SK-N-MC (cell line): ENCODE measurements at regions not wholly inside any gene's neighbourhood (a gene's known extent, or its start where the extent isn't known, plus 50 kb on each side); places are given as distances from the start of the nearest gene placed in this dataset.

Experiments used
- DNase-seq: peaks from one replicate; pipeline ENCODE4 v3.0.0-alpha.2; 2011; ENCODE audit warnings: low read depth, low spot score
- H3K27ac ChIP-seq: fragments of 200-600 bp; sonication (generic); 2 replicates; pipeline ENCODE4 v1.5.1; 2016; ENCODE audit warnings: mixed run types
- H3K36me3 ChIP-seq: fragments of 200-600 bp; sonication (generic); 2 replicates; pipeline ENCODE4 v1.6.1; 2017; ENCODE audit warnings: antibody characterized with exemption, low read length, mixed read lengths; ENCODE audit not compliant: insufficient read depth
- H3K4me3 ChIP-seq: fragments of 200-600 bp; sonication (generic); 2 replicates; pipeline ENCODE4 v1.5.1; 2016
- H3K9ac ChIP-seq: fragments of 200-600 bp; sonication (generic); 2 replicates; pipeline ENCODE4 v1.8.0; 2017; ENCODE audit warnings: mixed run types, mixed read lengths; ENCODE audit not compliant: insufficient read length
- H3K9me3 ChIP-seq: fragments of 200-600 bp; sonication (generic); 2 replicates; pipeline ENCODE4 v1.6.1; 2017; ENCODE audit warnings: low read depth, mild to moderate bottlenecking, antibody characterized with exemption, low read length, moderate library complexity, mixed read lengths
- EZH2 ChIP-seq: fragments of 200-600 bp; sonication (generic); IDR thresholded peaks from one replicate; pipeline ENCODE4 v1.6.1; 2017; ENCODE audit warnings: antibody characterized with exemption
- FOXP2 ChIP-seq: optimal IDR thresholded peaks from 2 replicates; pipeline ENCODE3; 2011; ENCODE audit warnings: mild to moderate bottlenecking, moderate library complexity; ENCODE audit not compliant: insufficient read depth; ENCODE audit errors: extremely low read length, control extremely low read depth
- POLR2AphosphoS5 ChIP-seq: IDR thresholded peaks from 2 replicates; pipeline ENCODE4 v1.6.1; 2012; ENCODE audit warnings: mild to moderate bottlenecking, low read depth, low read length, borderline replicate concordance

GRCh38 chr18:41687138-41687537, 267.9 kb upstream of the PIK3C3 start:
- Histone ChIP-seq H3K4me3 (no peak overlapping the region), H3K9ac (no peak overlapping the region), H3K27ac (no peak overlapping the region), H3K9me3 (no peaks in the 10 kb centered on the region), H3K36me3 (no peaks in the 10 kb centered on the region)
- no peak for DNase-seq
- no peak for TF ChIP-seq FOXP2
- TF ChIP-seq EZH2, result no peak
- no peak for TF ChIP-seq POLR2AphosphoS5

GRCh38 chr18:41681138-41681880, 273.7 kb upstream of the PIK3C3 start:
- no peak for DNase-seq
- Histone ChIP-seq H3K27ac (no peak overlapping the region), H3K36me3 (no peaks in the 10 kb centered on the region), H3K9me3 (no peaks in the 10 kb centered on the region), H3K9ac (no peak overlapping the region), H3K4me3 (no peak overlapping the region)
- TF ChIP-seq POLR2AphosphoS5 (no peak), EZH2 (no peak)

GRCh38 chr18:41674506-41674905, 280.5 kb upstream of the PIK3C3 start:
- DNase-seq, result no peak
- no peak overlapping the region for H3K4me3 ChIP-seq
- TF ChIP-seq EZH2 (no peak), FOXP2 (no peak), POLR2AphosphoS5 (no peak)

GRCh38 chr18:41666231-41666630, 288.8 kb upstream of the PIK3C3 start:
- H3K36me3 ChIP-seq, result no peaks in the 10 kb centered on the region
- no peak overlapping the region for H3K9ac ChIP-seq
- no peak for DNase-seq
- H3K9me3 ChIP-seq, result no peaks in the 10 kb centered on the region
- H3K4me3 ChIP-seq, result no peak overlapping the region
- no peak overlapping the region for H3K27ac ChIP-seq
- no peak for TF ChIP-seq POLR2AphosphoS5
- TF ChIP-seq EZH2, result no peak
- no peak for TF ChIP-seq FOXP2

More at GRCh38 chr18:41674506-41674905, 280.5 kb upstream of the PIK3C3 start:
- Histone ChIP-seq H3K9me3 (no peaks in the 10 kb centered on the region), H3K36me3 (no peaks in the 10 kb centered on the region), H3K9ac (no peak overlapping the region), H3K27ac (no peak overlapping the region)

GRCh38 chr18:41665210-41665609, 289.8 kb upstream of the PIK3C3 start:
- no peak overlapping the region for H3K9ac ChIP-seq
- H3K36me3 ChIP-seq, result no peaks in the 10 kb centered on the region
- DNase-seq, result no peak
- H3K27ac ChIP-seq, result no peak overlapping the region
- TF ChIP-seq EZH2 (no peak), POLR2AphosphoS5 (no peak), FOXP2 (no peak)
- H3K4me3 ChIP-seq, result no peak overlapping the region
- no peaks in the 10 kb centered on the region for H3K9me3 ChIP-seq

GRCh38 chr18:41660654-41661053, 294.4 kb upstream of the PIK3C3 start:
- DNase-seq, result no peak

GRCh38 chr18:41659438-41660130, 295.4 kb upstream of the PIK3C3 start:
- Histone ChIP-seq H3K9ac (no peak overlapping the region), H3K36me3 (no peaks in the 10 kb centered on the region), H3K27ac (no peak overlapping the region), H3K9me3 (no peaks in the 10 kb centered on the region), H3K4me3 (no peak overlapping the region)
- DNase-seq, result no peak
- no peak for TF ChIP-seq FOXP2
- no peak for TF ChIP-seq EZH2
- no peak for TF ChIP-seq POLR2AphosphoS5

More at GRCh38 chr18:41660654-41661053, 294.4 kb upstream of the PIK3C3 start:
- Histone ChIP-seq H3K36me3 (no peaks in the 10 kb centered on the region), H3K9ac (no peak overlapping the region), H3K9me3 (no peaks in the 10 kb centered on the region), H3K4me3 (no peak overlapping the region), H3K27ac (no peak overlapping the region)
- no peak for TF ChIP-seq EZH2

- H3K9me3 ChIP-seq, result no peaks in the 10 kb centered on the region
- DNase-seq, result no peak
- no peak for TF ChIP-seq FOXP2
- TF ChIP-seq EZH2, result no peak
- no peak for TF ChIP-seq POLR2AphosphoS5
- no peak overlapping the region for H3K4me3 ChIP-seq
- H3K27ac ChIP-seq, result no peak overlapping the region
- H3K9ac ChIP-seq, result no peak overlapping the region
- no peaks in the 10 kb centered on the region for H3K36me3 ChIP-seq
Observed at GRCh38 chr18:41657189-41657588, 297.8 kb upstream of the PIK3C3 start.

- DNase-seq, result no peak
- TF ChIP-seq EZH2 (no peak), FOXP2 (no peak), POLR2AphosphoS5 (no peak)
- Histone ChIP-seq H3K27ac (no peak overlapping the region), H3K9ac (no peak overlapping the region), H3K36me3 (no peaks in the 10 kb centered on the region), H3K9me3 (no peaks in the 10 kb centered on the region), H3K4me3 (no peak overlapping the region)
Observed at GRCh38 chr18:41655074-41655473, 300.0 kb upstream of the PIK3C3 start.
